ENCODE measurements at regions not wholly inside any gene's neighbourhood (a gene's known extent, or its start where the extent isn't known, plus 50 kb on each side); places are given as distances from the start of the nearest gene placed in this dataset.

DNA sequence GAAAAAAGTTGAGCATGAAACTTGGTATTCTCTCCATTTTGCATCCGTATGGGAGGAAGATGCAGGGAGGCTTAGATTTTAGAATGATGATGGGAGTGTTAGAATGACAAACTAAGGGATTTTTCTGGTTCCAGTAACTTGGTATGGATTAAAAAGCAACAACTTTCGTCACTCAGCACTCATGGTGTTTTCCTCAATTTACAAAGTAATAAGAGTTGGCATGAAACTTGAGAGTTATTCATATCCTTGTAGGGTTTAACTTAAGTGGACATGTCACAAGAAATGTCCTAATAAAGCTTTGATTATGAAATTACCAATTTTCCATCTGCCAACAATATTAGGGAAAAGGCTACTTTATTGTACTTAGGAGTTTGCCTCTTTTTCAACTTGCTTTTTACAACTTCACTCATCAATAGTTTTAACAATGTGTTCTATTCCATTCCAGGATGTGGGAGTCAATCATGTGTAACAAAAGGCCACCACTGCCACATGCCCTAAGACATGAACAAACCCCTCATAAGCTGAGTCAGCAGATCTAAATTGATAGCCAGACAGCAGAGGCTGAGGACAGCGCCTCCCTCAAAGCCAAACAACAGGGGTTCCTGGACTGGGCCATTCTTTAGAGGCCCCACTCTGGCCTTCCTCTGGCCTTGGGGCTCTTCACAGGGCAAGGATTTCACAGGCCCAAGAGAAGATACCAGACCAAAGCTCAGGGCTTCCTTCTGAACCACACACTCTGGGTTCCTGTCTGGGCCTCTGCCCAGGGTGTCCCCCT lies 265.8 kb downstream of the TNS1 start:
- no peak for TF ChIP-seq POLR2A (IDR thresholded peaks at IDR 0.05)
- no peak for TF ChIP-seq CTCF (IDR thresholded peaks at IDR 0.05)
